ENCODE measurements at regions not wholly inside any gene's neighbourhood (a gene's known extent, or its start where the extent isn't known, plus 50 kb on each side); places are given as distances from the start of the nearest gene placed in this dataset.

- Mint-ChIP-seq H3K9me3 (no peaks in the 10 kb centered on the region), H3K4me3 (no peak overlapping the region), H3K27me3 (ENCODE audit: low read depth) (no peaks in the 10 kb centered on the region), H3K36me3 (no peaks in the 10 kb centered on the region), H3K27ac (no peak overlapping the region), H3K4me1 (peaks cover 4% of the 10 kb centered on the region)
- no peak for TF ChIP-seq CTCF (IDR thresholded peaks at IDR 0.05; ENCODE audit: unreplicated experiment)
- no peak for DNase-seq (ENCODE audit: low spot score in 2 of 2, unreplicated experiment in 2 of 2)
Observed at GRCh38 chr15:92745845-92746271, 90.3 kb upstream of the FAM174B start.

GRCh38 chr15:92747047-92747446 is 91.5 kb upstream of the FAM174B start:
- Mint-ChIP-seq H3K36me3 (no peaks in the 10 kb centered on the region), H3K27me3 (ENCODE audit: low read depth) (no peaks in the 10 kb centered on the region), H3K27ac (no peak overlapping the region), H3K4me1 (peaks cover 14% of the 10 kb centered on the region), H3K9me3 (no peaks in the 10 kb centered on the region), H3K4me3 (no peak overlapping the region)
- no peak for TF ChIP-seq CTCF (IDR thresholded peaks at IDR 0.05; ENCODE audit: unreplicated experiment)
- no peak for DNase-seq (ENCODE audit: low spot score in 2 of 2, unreplicated experiment in 2 of 2)

- peak overlapping the region; percentile 51 for H3K27ac Mint-ChIP-seq
- H3K27me3 Mint-ChIP-seq (ENCODE audit: low read depth) = no peaks in the 10 kb centered on the region
- H3K4me1 Mint-ChIP-seq = peaks cover 18% of the 10 kb centered on the region
- peaks cover 4% of the 10 kb centered on the region for H3K36me3 Mint-ChIP-seq
- no peak overlapping the region for H3K4me3 Mint-ChIP-seq
- H3K9me3 Mint-ChIP-seq = peaks cover 3% of the 10 kb centered on the region
- DNase-seq (ENCODE audit: low spot score in 2 of 2, unreplicated experiment in 2 of 2) = no peak
- TF ChIP-seq CTCF (IDR thresholded peaks at IDR 0.05; ENCODE audit: unreplicated experiment) = no peak
Observed at GRCh38 chr15:92749216-92749615, 93.6 kb upstream of the FAM174B start.

DNA sequence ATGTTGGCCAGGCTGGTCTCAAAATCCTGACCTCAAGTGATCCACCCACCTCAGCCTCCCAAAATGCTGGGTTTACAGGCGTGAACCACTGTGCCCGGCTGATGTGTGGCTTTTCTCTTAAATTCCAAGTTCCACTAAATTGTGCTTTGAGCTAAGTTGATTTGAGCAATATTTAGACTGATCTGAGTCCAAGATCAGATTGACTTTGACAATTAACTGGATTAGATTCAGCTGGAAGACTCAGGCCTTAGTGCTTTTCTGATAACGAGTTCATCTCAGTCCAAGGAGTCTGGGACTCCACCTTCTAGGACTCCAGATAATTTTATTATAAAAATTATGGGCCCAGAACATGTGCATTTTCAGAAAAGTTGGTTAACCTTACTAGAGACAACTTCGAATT is 94.4 kb upstream of the FAM174B start:
- Mint-ChIP-seq H3K4me1 (peaks cover 18% of the 10 kb centered on the region), H3K27me3 (ENCODE audit: low read depth) (no peaks in the 10 kb centered on the region), H3K9me3 (peaks cover 3% of the 10 kb centered on the region), H3K27ac (no peak overlapping the region), H3K4me3 (no peak overlapping the region), H3K36me3 (peaks cover 4% of the 10 kb centered on the region)
- TF ChIP-seq CTCF (IDR thresholded peaks at IDR 0.05; ENCODE audit: unreplicated experiment) = no peak
- no peak for DNase-seq (ENCODE audit: low spot score in 2 of 2, unreplicated experiment in 2 of 2)

GRCh38 chr15:92751528-92751927 is 96.0 kb upstream of the FAM174B start:
- Mint-ChIP-seq H3K36me3 (peaks cover 6% of the 10 kb centered on the region), H3K9me3 (peaks cover 8% of the 10 kb centered on the region), H3K27ac (peak overlapping the region; percentile 92), H3K4me3 (peak overlapping the region; percentile 15), H3K4me1 (peaks cover 18% of the 10 kb centered on the region), H3K27me3 (ENCODE audit: low read depth) (no peaks in the 10 kb centered on the region)
- no peak for TF ChIP-seq CTCF (IDR thresholded peaks at IDR 0.05; ENCODE audit: unreplicated experiment)
- no peak for DNase-seq (ENCODE audit: low spot score in 2 of 2, unreplicated experiment in 2 of 2)

GRCh38 chr15:92753591-92753990 is 98.0 kb upstream of the FAM174B start:
- peaks cover 6% of the 10 kb centered on the region for H3K36me3 Mint-ChIP-seq
- peaks cover 12% of the 10 kb centered on the region for H3K9me3 Mint-ChIP-seq
- no peak for DNase-seq (ENCODE audit: low spot score in 2 of 2, unreplicated experiment in 2 of 2)
- H3K27me3 Mint-ChIP-seq (ENCODE audit: low read depth) = no peaks in the 10 kb centered on the region
- peaks cover 18% of the 10 kb centered on the region for H3K4me1 Mint-ChIP-seq
- no peak overlapping the region for H3K27ac Mint-ChIP-seq
- TF ChIP-seq CTCF (IDR thresholded peaks at IDR 0.05; ENCODE audit: unreplicated experiment) = no peak
- no peak overlapping the region for H3K4me3 Mint-ChIP-seq

All from mesothelial cell of epicardium (in vitro differentiated cells).